ENCODE measurements at regions not wholly inside any gene's neighbourhood (a gene's known extent, or its start where the extent isn't known, plus 50 kb on each side); places are given as distances from the start of the nearest gene placed in this dataset.

GRCh38 chr7:54145716-54146115 lies 396.5 kb upstream of the VSTM2A start:
- TF ChIP-seq POLR2AphosphoS5 (IDR thresholded peaks at IDR 0.05; ENCODE audit: low read depth, low read length): no peak
- TF ChIP-seq REST (IDR thresholded peaks at IDR 0.05; ENCODE audit: insufficient read depth in 1 of 2, low read depth in 2 of 2, low read length in 2 of 2): no peak
- TF ChIP-seq TAF1 (IDR thresholded peaks at IDR 0.05; ENCODE audit: borderline replicate concordance, insufficient read depth, low read length): no peak
- no peak for TF ChIP-seq FOXP2 (optimal IDR thresholded peaks at IDR 0.05; ENCODE audit: borderline replicate concordance, extremely low read depth, extremely low read length, insufficient read depth)
- no peak for TF ChIP-seq SIN3A (IDR thresholded peaks at IDR 0.05; ENCODE audit: borderline replicate concordance, insufficient read depth, low read length)

- TF ChIP-seq FOXP2 (optimal IDR thresholded peaks at IDR 0.05; ENCODE audit: borderline replicate concordance, extremely low read depth, extremely low read length, insufficient read depth) (no peak), SIN3A (IDR thresholded peaks at IDR 0.05; ENCODE audit: borderline replicate concordance, insufficient read depth, low read length) (no peak), REST (IDR thresholded peaks at IDR 0.05; ENCODE audit: insufficient read depth in 1 of 2, low read depth in 2 of 2, low read length in 2 of 2) (no peak)
Observed at GRCh38 chr7:54153462-54153861, 388.7 kb upstream of the VSTM2A start.

GRCh38 chr7:54159088-54159487 lies 383.1 kb upstream of the VSTM2A start:
- TF ChIP-seq POLR2AphosphoS5 (IDR thresholded peaks at IDR 0.05; ENCODE audit: low read depth, low read length) (no peak), REST (IDR thresholded peaks at IDR 0.05; ENCODE audit: insufficient read depth in 1 of 2, low read depth in 2 of 2, low read length in 2 of 2) (no peak), FOXP2 (optimal IDR thresholded peaks at IDR 0.05; ENCODE audit: borderline replicate concordance, extremely low read depth, extremely low read length, insufficient read depth) (no peak), SIN3A (IDR thresholded peaks at IDR 0.05; ENCODE audit: borderline replicate concordance, insufficient read depth, low read length) (no peak), TAF1 (IDR thresholded peaks at IDR 0.05; ENCODE audit: borderline replicate concordance, insufficient read depth, low read length) (no peak)

GRCh38 chr7:54161621-54162020 lies 380.6 kb upstream of the VSTM2A start:
- TF ChIP-seq FOXP2 (optimal IDR thresholded peaks at IDR 0.05; ENCODE audit: borderline replicate concordance, extremely low read depth, extremely low read length, insufficient read depth) (no peak), REST (IDR thresholded peaks at IDR 0.05; ENCODE audit: insufficient read depth in 1 of 2, low read depth in 2 of 2, low read length in 2 of 2) (no peak), POLR2AphosphoS5 (IDR thresholded peaks at IDR 0.05; ENCODE audit: low read depth, low read length) (no peak), TAF1 (IDR thresholded peaks at IDR 0.05; ENCODE audit: borderline replicate concordance, insufficient read depth, low read length) (no peak), SIN3A (IDR thresholded peaks at IDR 0.05; ENCODE audit: borderline replicate concordance, insufficient read depth, low read length) (no peak)

GRCh38 chr7:54166419-54166818 lies 375.8 kb upstream of the VSTM2A start:
- TF ChIP-seq POLR2AphosphoS5 (IDR thresholded peaks at IDR 0.05; ENCODE audit: low read depth, low read length) (no peak), FOXP2 (optimal IDR thresholded peaks at IDR 0.05; ENCODE audit: borderline replicate concordance, extremely low read depth, extremely low read length, insufficient read depth) (no peak), REST (IDR thresholded peaks at IDR 0.05; ENCODE audit: insufficient read depth in 1 of 2, low read depth in 2 of 2, low read length in 2 of 2) (no peak), TAF1 (IDR thresholded peaks at IDR 0.05; ENCODE audit: borderline replicate concordance, insufficient read depth, low read length) (no peak), SIN3A (IDR thresholded peaks at IDR 0.05; ENCODE audit: borderline replicate concordance, insufficient read depth, low read length) (no peak)

Data from PFSK-1 (cell line).